Loucy (cell line): ENCODE measurements at regions not wholly inside any gene's neighbourhood (a gene's known extent, or its start where the extent isn't known, plus 50 kb on each side); places are given as distances from the start of the nearest gene placed in this dataset.
"Not testable (repeated sequence)": the region's sequence is repeated elsewhere in the genome, so short reads cannot be mapped to it uniquely, and the experiment has no call there.

Experiments used
- H2AFZ ChIP-seq: fragments of 200-600 bp; sonication (generic); 2 replicates; pipeline ENCODE4 v1.6.0; 2016; ENCODE audit warnings: antibody characterized with exemption, mild to moderate bottlenecking, low read length, moderate library complexity
- H3F3A ChIP-seq: fragments of 200-600 bp; 2 replicates; pipeline ENCODE4 v1.6.0; 2016; ENCODE audit warnings: antibody characterized with exemption, low read depth, mild to moderate bottlenecking
- H3K27me3 ChIP-seq: fragments of 200-600 bp; sonication (generic); 2 replicates; pipeline ENCODE4 v1.6.1; 2014; ENCODE audit warnings: low read length, mild to moderate bottlenecking; ENCODE audit not compliant: insufficient read depth, poor library complexity, severe bottlenecking
- H3K36me3 ChIP-seq: fragments of 200-600 bp; sonication (generic); 2 replicates; pipeline ENCODE4 v1.6.1; 2016; ENCODE audit warnings: low read length; ENCODE audit not compliant: insufficient read depth
- H3K4me1 ChIP-seq: fragments of 200-600 bp; sonication (generic); 2 replicates; pipeline ENCODE4 v1.5.1; 2014; ENCODE audit warnings: low read length, mild to moderate bottlenecking; ENCODE audit not compliant: insufficient read depth, poor library complexity, severe bottlenecking
- H3K4me2 ChIP-seq: fragments of 200-600 bp; sonication (generic); 2 replicates; pipeline ENCODE4 v1.6.0; 2014; ENCODE audit warnings: antibody characterized with exemption, low read length, low read depth, mild to moderate bottlenecking; ENCODE audit not compliant: poor library complexity, severe bottlenecking
- H3K4me3 ChIP-seq: fragments of 200-600 bp; sonication (generic); 2 replicates; pipeline ENCODE4 v1.5.1; 2014; ENCODE audit warnings: low read length, mild to moderate bottlenecking, mixed read lengths; ENCODE audit not compliant: poor library complexity, severe bottlenecking
- H3K79me2 ChIP-seq: fragments of 200-600 bp; sonication (generic); 2 replicates; pipeline ENCODE4 v1.6.1; 2014; ENCODE audit warnings: low read length; ENCODE audit not compliant: insufficient read depth
- H3K9ac ChIP-seq: fragments of 200-600 bp; sonication (generic); 2 replicates; pipeline ENCODE4 v1.6.0; 2014; ENCODE audit warnings: mild to moderate bottlenecking, low read depth, low read length, moderate library complexity; ENCODE audit not compliant: poor library complexity, severe bottlenecking
- H3K9me2 ChIP-seq: fragments of 200-600 bp; sonication (generic); replicated peaks from 2 replicates; pipeline ENCODE4 v1.6.1; 2016; ENCODE audit warnings: low read depth, low read length, mixed read lengths
- H3K9me3 ChIP-seq: fragments of 200-600 bp; sonication (generic); 2 replicates; pipeline ENCODE4 v1.6.1; 2014; ENCODE audit warnings: mild to moderate bottlenecking, antibody characterized with exemption, low read length, low read depth; ENCODE audit not compliant: insufficient read depth
- H4K20me1 ChIP-seq: fragments of 200-600 bp; sonication (generic); 2 replicates; pipeline ENCODE4 v1.6.0; 2014; ENCODE audit warnings: antibody characterized with exemption, low read length, mild to moderate bottlenecking; ENCODE audit not compliant: insufficient read depth, poor library complexity, severe bottlenecking
- CTCF ChIP-seq: fragments of 200-600 bp; sonication (generic); conservative IDR thresholded peaks from 2 replicates; pipeline ENCODE4 v1.5.1; 2014; ENCODE audit warnings: mild to moderate bottlenecking, antibody characterized with exemption, low read length
- EZH2phosphoT487 ChIP-seq: fragments of 200-600 bp; IDR thresholded peaks from 2 replicates; pipeline ENCODE4 v1.6.1; 2018; ENCODE audit warnings: antibody characterized with exemption, mild to moderate bottlenecking, moderate library complexity, borderline replicate concordance

DNA sequence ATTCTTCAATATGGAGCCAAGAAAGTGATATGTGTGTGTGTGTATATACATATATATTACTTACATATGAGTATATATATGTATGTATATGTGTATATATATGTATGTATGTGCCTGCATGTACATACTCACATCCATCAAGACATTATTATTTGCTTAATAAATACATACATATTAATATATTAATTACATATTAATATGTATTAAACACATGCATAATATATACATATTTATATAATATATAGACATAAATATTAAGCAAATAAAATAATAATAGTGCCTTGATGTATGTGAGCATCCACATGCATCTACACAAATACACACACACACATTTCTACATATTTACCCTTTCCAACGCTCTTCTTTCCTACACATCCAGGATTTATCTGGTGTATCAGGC lies 88.7 kb upstream of the KCNMA1 start:
- Histone ChIP-seq H4K20me1 (no peaks in the 10 kb centered on the region), H3K9ac (no peak overlapping the region), H3K27me3 (no peaks in the 10 kb centered on the region), H3K4me3 (no peak overlapping the region), H3K36me3 (no peaks in the 10 kb centered on the region), H3K4me1 (no peaks in the 10 kb centered on the region), H2AFZ (no peak overlapping the region), H3K9me2 (no peaks in the 10 kb centered on the region), H3K9me3 (no peaks in the 10 kb centered on the region), H3F3A (no peaks in the 10 kb centered on the region), H3K79me2 (no peaks in the 10 kb centered on the region), H3K4me2 (no peak overlapping the region)
- no peak for TF ChIP-seq EZH2phosphoT487
- no peak for TF ChIP-seq CTCF

GRCh38 chr10:77724820-77725219 lies 87.2 kb upstream of the KCNMA1 start:
- Histone ChIP-seq H3K9me2 (no peaks in the 10 kb centered on the region), H4K20me1 (no peaks in the 10 kb centered on the region)
- no peak for TF ChIP-seq EZH2phosphoT487
- TF ChIP-seq CTCF = no peak

DNA sequence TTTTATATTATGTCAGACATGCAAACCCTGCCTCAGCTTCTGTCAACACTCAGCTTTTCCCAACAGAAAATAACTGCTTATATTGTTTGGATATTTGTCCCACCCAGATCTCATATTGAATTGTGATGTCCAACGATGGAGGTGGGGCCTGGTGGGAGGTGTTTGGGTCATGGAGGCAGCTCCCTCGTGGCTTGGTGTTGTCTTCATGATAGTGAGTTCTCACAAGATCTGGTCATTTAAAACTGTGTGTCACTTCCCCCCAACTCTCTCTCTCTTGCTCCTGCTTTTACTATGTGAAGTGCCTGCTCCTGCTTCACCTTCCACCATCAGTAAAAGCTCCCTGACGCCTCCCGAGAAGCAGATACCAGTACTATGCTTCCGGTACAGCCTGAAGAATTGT lies 85.8 kb upstream of the KCNMA1 start:
- no peaks in the 10 kb centered on the region for H3K9me3 ChIP-seq
- H3K36me3 ChIP-seq = no peaks in the 10 kb centered on the region
- no peaks in the 10 kb centered on the region for H3K9me2 ChIP-seq
- H3K4me2 ChIP-seq = no peak overlapping the region
- no peak overlapping the region for H2AFZ ChIP-seq
- TF ChIP-seq CTCF = no peak
- no peak for TF ChIP-seq EZH2phosphoT487
- H3K27me3 ChIP-seq = no peaks in the 10 kb centered on the region
- H3F3A ChIP-seq = no peaks in the 10 kb centered on the region
- H3K9ac ChIP-seq = no peak overlapping the region
- H4K20me1 ChIP-seq = no peaks in the 10 kb centered on the region
- no peaks in the 10 kb centered on the region for H3K79me2 ChIP-seq
- H3K4me1 ChIP-seq = no peaks in the 10 kb centered on the region
- no peak overlapping the region for H3K4me3 ChIP-seq

More at GRCh38 chr10:77724820-77725219, 87.2 kb upstream of the KCNMA1 start:
- Histone ChIP-seq H3K9ac (no peak overlapping the region), H3F3A (no peaks in the 10 kb centered on the region), H3K4me3 (no peak overlapping the region), H2AFZ (no peak overlapping the region), H3K4me1 (no peaks in the 10 kb centered on the region), H3K9me3 (no peaks in the 10 kb centered on the region), H3K79me2 (no peaks in the 10 kb centered on the region), H3K36me3 (no peaks in the 10 kb centered on the region), H3K4me2 (no peak overlapping the region), H3K27me3 (no peaks in the 10 kb centered on the region)

GRCh38 chr10:77722956-77723355 lies 85.3 kb upstream of the KCNMA1 start:
- H3K9me2 ChIP-seq, H3K4me3 ChIP-seq, H3K4me1 ChIP-seq, H3F3A ChIP-seq, H3K9ac ChIP-seq, H3K79me2 ChIP-seq, H3K36me3 ChIP-seq, H3K9me3 ChIP-seq, H3K4me2 ChIP-seq, H4K20me1 ChIP-seq, H2AFZ ChIP-seq, H3K27me3 ChIP-seq: not testable (repeated sequence)
